HG02610 (cell line): ENCODE measurements at regions not wholly inside any gene's neighbourhood (a gene's known extent, or its start where the extent isn't known, plus 50 kb on each side); places are given as distances from the start of the nearest gene placed in this dataset.

Experiments
- ATAC-seq: cut with Tn5 transposase; IDR thresholded peaks from one replicate; pipeline ENCODE4 v1.9.1; 2021; ENCODE audit warnings: mild to moderate bottlenecking, moderate library complexity; ENCODE audit not compliant: unreplicated experiment

DNA sequence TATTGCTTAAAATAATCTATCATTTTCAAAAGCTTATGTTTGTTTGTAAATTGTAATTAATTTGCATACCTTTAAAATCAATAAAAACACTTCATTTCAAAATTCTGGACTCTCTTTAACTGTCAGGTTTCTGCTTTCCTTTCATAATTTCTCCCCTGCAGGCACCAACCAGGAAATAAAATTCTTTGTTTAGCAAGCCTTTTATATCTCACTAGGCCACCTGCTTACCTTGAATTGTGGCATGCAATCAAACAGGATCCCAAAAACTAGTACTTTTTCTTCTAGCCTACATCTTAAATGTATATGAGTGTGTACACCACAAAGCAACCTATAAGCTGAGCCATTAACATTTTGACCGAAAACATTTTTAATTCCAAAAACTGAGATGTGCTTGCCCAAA, 233.1 kb downstream of the NR4A2 start:
- no peak for ATAC-seq

DNA sequence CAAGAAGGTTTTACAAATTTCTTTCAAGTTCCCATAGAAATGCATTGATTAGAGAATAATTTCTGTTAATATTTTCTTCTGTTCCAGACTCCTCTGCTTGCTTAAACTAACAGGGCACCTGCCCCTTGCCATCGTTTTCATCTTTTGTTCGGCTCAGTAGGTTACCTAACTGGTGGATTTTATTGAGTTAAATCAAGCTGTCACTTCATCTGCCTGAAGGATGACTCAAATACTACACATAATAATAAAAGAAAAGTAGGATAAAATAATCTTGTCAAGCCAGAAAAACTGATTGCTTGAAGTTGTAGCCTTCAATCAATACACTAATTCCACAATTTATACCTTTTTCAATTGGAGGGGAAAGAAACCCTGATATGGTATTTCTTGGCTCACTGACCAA, 234.0 kb downstream of the NR4A2 start:
- ATAC-seq: no peak

DNA sequence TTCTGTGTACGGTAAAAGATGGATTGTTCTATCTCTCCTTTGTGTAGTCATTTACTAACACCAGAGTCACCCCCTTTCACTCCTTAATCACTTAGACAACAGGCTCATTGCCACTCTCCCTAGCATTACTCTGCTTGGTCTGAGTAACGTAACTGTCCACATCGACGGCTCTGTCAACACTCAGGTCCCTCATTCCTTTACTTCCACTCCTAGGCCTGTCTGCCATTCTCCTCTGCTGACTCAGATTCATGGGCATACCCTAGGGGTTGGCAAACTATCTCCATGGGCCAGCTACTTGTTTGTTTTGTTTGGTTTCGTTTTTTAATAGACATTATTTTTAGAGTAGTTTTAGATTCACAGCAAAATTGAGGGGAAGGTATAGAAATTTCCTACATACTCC, 243.9 kb downstream of the NR4A2 start:
- ATAC-seq: no peak

DNA sequence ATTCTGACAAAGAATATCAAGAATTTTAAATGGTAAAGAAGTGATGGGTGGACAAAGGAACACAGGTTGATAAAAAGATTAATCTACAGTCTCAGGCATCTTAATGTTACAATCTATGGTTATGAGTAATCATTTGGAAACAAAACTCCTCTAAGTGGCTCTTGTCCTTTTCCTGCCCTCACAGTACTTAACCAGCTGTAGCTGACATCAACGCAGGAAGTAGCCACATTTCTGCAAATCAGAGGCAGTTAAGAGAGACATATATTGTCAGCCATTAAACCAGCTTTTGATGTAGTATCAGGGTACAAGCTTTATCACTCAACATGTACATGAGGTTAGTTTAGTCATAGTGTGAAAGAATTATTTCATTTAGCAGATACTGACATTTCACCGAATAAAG, 244.6 kb downstream of the NR4A2 start:
- ATAC-seq: no peak

DNA sequence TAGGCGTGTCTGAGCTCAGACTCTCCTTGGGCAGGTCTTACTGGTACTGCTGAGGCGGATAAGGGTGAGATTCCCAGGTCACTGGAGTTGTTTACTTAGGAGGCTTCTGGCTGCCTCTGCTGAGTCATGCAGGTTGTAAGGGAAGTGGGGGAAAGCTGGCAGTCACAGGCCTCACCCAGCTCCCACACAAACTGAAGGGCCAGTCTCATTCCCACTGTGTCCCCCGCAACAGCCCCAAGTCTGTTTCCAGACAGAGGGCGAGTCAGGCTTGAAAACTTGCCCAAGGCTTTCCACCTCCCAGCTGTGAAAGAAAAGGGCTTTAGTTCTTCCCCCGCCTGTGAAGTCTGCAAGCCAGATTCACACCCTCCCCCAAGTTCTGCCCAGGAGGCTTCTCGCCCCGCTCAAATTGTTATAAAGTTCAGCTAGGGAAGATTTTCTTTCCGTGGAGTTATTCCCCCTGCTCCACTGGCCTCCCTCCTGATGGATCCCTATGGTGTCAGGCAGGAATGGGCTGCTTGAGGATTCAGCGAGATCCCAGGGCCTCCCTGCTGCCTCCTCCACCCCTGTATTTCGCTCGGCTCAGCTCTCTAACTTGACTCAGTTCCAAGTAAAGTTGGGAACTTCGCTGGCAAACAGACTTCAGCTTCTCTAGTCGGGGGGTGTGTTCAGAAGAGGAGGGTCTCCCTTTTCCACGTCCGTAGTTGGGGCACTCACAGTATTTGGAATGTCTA, 248.6 kb downstream of the NR4A2 start:
- ATAC-seq: no peak

DNA sequence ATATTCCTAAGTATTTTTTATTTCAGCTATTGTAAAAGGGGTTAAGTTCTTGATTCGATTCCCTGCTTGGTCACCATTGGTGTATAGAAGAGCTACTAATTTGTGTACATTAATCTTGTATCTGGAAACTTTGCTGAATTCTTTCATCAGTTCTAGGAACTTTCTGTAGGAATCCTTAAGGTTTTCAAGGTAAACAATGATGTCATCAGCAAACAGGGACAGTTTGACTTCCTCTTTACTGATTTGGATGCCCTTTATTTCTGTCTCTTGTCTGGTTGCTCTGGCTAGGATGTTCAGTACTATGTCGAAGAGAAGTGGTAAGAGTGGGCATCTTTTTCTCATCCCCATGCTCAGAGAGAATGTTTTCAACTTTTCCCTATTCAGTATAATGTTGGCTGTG, 252.7 kb downstream of the NR4A2 start:
- no peak for ATAC-seq

DNA sequence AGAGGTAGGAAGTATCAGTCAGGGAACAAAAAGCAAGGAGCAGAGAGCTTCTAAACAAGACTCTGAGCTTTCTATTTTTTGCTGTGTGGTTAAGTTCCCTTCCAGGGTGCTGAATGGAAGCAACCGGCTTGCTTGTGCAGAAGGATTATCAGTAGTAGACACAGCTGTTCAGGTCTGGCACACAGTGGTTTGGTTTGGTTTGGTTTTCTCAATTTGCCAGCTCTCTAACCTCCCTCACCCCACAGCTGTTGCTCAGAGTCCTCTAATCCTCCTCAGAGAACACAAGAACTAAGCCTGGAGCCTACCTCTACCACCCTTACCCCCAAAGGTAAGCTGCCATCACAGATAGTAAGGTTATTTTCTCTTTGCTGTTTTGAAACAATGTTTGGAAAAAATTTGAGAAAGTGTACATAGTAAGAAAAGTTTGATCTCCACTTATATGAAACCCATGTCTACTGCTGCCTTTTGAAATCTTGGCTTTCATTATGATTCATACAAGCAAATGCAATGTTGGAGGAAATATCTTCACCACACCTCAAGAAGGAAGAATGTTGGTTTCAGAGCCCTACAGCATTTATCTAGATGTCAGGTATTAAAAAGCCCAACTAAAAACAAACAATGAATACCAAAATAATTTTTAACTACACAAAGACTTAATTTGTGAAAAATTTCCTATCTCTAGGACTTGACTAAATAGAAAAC, 255.3 kb downstream of the NR4A2 start:
- ATAC-seq: no peak

DNA sequence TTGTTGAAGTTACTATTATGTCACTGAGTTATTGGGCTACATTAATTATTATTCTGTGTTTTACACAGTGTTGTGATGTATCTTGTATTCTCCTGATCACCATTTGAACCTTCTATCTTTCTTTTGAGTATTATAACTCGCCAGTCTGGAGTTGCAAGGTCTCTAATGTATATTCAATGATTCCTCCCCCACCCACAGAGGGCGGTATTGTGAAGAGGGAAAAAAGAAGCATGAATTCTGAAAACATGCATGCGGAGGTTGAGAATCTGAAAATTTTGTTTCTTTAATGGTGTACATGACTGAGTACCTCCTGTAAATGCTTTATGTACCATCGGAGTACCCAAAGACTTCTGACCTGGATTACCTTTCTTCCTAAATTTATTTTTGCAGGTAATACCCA, 266.6 kb downstream of the NR4A2 start:
- no peak for ATAC-seq

DNA sequence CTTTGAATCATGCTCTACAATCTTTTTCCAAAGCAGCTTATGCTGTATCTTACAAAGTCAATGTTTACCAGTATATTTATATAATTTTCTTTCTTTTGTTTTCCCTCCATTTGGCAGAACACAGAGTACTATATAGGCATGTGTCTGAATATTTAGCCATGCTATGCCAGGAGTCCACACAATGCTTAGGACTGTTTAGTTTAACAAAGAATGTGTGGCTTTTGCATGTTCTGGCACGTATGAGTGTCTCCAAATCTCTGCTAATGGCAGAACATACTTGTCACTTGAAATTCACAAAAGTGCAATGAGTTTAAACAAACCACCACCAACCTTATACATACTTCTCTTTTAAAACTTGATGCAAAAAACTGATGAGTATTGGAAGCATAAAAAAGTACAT, 268.0 kb downstream of the NR4A2 start:
- ATAC-seq: no peak

DNA sequence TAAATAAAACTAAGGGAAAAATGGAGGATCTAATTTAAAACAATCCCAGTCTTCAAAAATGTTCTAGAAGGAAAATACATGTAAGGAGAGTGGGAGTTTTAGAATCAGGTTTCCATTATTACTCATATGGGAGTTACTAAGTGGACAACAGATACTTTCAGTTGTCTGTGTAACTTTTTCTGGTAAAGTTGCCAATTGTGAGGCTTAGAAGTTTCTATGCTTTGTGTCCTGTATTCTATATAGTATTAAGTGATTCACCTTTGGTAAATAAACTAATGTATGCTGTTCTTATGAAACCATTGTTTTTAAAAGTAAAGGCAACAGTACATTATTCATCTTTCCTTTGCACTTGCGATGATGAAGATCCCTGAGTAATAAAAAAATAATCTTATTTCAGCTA, 274.9 kb downstream of the NR4A2 start:
- no peak for ATAC-seq

DNA sequence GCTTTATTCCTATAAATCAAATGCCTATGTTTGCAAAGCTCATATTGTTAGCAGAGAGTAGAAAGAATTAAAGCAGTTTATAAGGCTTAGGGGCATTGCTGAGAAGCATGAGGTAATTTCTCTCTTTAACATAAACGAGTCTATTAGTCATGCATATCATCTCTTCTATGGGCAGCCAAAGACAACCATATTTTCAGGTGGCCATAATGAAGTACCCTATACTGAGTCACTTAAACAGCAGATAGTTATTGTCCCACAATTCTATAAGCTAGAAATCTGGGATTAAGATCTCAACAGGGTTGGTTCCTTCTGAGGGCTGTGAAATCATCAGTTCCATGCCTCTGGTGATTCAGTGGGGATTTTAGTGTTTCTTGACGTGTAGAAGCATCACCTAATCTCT, 277.5 kb downstream of the NR4A2 start:
- no peak for ATAC-seq

DNA sequence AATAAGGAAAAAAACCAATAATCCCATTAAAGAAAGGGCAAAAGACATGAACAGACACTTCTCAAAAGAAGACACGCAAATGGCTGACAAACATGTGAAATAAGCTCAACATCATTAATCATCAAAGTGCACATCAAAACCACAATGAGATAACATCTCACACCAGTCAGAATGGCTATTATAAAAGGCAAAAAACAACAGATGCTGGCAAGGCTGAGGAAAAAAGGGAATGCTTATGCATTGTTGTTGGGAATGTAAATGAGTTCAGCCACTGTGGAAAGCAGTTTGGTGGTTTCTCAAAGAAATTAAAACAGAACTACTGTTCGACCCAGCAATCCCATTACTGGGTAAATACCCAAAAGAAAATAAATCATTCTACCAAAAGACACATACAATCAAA, 285.6 kb downstream of the NR4A2 start:
- no peak for ATAC-seq

DNA sequence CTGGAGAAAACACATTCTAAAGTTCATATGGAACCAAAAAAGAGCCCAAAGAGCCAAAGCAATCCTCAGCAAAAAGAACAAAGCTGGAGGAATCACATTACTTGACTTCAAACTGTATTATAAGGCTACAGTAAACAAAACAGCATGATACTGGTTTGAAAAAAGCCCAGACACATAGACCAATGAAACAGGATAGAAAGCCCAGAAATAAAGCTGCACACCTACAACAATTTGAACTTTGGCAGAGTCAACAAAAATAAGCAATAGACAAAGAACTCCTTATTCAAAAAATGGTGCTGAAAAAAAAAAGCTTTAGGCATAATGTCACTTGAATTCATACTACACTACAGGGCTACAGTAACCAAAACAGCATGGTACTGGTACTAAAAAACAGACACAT, 289.6 kb downstream of the NR4A2 start:
- no peak for ATAC-seq

DNA sequence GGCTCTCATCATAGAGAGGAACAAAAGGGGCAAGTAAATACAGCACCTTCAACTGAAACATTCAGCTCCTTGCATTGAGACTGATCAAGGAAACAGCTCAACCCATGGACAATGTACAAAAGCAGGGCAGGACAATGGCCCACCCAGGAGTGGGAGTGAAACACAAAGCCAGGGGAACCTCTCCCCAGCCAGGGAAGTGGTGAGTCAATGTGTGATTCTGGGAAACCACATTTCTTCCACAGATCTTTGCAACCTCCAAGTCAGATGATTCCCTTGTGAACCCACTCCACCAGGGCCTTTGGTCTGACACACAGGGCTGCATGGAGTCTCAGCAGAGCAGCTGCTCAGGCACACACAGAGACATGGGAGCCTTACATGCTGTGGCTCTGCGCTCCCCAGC, 294.5 kb downstream of the NR4A2 start:
- no peak for ATAC-seq

DNA sequence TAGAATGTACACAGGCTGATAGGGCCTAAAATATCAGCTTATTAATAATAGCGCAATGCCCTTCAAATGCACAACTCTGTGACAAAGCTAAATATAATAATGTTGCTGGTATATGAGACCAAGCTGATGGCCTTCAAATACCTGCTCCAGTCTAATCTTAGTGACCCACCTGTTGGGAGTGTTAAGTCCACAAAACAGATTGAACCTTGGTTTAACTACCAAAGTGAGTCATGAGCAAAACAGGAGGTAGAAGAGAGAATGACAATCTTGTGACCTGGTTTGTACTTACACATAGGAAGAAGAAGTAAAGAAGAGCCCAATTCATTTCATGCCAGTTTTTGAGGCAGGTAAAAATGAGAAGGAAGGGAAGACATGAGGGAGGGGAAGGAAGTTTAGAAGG, 295.0 kb downstream of the NR4A2 start:
- ATAC-seq: no peak

DNA sequence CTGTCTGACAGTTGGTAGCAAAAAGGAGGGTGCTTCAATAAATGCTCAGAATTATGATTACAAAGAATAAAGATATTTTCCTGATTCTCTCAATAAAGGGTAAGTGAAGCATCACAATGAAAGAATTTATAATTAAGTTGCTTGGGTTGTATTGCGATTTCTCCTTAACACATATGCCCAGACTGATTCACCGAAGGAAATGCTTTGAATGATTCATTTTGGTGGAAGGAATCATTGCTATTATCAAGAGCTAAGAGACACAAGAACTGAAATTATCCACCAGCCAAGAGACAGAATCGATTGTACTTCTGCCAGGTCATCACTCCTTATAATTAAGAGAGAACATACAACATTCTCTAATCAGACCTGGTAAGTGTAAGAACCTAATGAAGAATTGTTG, 301.4 kb downstream of the NR4A2 start:
- ATAC-seq: no peak

DNA sequence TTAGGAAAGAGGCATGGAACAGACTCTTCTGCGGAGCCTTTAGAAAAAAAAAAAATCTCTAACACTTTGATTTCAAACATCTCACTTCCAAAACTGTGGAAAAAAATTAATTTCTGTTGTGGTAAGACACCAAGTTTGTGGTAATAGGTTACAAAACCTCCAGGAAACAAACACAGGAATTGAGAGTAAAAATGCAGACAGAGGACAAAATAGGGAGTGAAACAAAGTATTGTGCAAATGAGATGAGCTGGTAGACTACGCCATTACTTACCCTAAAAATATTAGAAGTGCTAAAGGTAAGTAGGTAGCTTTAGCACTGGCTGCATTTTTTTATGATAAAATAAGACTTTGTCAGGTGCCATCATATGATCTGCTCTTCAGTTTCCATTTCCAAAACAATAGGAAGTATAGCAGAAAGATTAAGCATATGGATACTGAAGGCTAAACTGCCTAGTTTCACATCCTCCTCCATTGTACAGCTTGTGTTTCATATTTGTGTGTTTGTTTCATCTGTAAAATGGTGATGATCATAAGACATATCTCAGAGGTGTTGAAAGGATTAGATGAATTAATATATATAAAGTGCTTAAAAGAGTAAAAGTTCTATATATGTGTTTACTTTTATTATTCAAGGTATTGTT, 309.2 kb downstream of the NR4A2 start:
- no peak for ATAC-seq

DNA sequence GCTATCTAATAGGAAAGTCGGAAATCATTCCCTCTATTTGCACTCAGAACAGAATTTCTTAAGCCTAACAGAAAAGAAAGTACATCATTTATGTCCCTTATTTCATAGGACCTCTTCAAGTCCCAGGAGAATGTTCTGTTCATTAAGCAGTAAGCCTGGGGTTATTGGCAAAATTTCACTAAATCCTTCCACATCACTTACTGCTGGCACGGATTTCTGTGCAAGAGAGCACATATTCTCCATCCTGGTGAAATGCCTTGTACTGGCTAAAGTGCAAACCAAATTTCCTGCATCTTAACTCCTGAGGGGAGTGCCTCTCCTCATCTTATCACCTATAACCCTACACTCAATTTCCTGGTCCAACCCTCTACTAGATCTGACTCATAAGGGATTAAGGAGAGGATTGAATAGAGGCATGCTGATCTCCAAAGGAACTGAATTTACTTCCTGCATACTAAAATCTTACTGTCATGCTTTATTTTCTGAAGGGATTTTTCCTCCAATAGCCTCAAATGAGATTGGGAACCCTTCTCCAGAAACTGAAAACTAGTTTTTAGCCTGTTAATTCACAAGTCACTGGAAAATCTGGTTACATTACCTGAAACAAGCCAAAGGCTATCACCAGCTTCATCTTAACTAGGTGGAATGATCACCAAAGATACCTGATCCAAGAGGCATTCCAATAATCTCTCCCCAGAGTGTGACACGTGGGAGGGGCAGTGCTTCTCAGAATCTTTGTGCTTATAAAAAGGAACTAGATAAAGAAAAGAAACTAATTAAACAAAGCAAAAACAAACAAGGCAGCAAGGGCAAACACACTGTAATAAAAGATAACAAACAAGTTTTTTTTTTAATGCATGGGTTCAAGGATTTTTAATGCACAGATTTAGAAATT, 311.1 kb downstream of the NR4A2 start:
- no peak for ATAC-seq

DNA sequence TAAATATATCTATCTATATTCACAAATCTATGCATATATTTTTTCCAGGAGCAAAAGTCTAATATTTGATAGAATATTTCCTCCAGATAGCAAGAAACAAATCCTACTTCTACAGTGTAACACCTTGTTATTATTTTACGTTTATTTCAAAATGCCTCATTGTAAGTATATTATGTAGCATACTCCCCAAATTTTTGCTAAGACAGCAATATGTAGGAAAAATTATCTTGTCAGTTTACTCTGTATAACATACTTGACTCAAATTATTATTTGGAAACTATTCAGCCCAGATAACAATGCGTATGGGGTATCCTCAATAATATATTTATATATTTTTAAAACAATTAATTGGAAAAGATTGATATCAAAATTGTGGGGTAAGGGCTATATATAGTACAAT, 313.2 kb downstream of the NR4A2 start:
- ATAC-seq: no peak

DNA sequence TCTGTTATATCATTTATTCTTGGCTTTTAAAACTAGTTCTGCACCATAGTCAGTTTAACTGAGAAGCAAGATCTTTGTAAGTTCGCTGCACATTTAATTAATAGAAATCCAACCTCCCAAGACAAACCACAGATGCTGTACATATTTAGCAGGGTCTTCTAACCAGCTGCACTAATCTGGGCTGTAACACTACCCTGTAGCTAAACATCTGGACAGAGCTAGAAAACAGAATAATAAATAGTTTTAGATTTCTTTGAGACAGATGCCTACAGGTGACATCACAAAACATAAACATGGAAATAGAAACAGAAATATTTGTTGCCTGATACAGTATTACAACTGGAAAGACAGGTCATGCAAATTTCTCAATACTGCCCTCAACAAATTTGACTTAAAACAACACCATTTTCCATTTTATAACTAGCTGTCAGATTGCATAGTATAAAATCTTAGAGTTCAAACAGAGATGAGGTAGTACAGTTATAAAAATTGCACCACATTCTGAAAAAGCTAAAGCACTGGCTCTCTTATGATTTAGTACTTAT, 315.1 kb downstream of the NR4A2 start:
- no peak for ATAC-seq

DNA sequence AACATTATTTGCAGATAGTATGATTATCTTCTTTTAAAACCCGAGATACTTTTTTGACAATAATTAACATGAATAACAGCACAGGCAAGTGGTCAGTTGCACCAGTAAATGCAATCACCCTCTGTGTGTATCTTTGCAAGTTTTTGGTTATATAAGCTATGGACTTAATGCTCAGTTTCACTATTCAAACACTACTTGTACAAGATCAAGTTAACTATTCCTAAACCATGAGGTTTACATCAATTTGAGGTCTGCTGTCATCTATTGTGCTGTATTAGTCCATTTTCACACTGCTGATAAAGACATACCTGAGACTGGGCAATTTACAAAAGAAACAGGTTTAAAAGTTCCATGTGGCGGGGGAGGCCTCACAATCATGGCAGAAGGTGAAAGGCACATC, 323.2 kb downstream of the NR4A2 start:
- no peak for ATAC-seq
